Tibial nerve (tissue), 4 donors: ENCODE measurements at regions not wholly inside any gene's neighbourhood (a gene's known extent, or its start where the extent isn't known, plus 50 kb on each side); places are given as distances from the start of the nearest gene placed in this dataset.

ENCODE experiments used
- DNase-seq, 2 donors: peaks; one replicate each; pipeline ENCODE4 v3.0.0-alpha.2; 2019; ENCODE audit warnings: low spot score in 2 of 2
- H3K27ac ChIP-seq, 4 donors: fragments of 200-600 bp; sonication (generic) in 3 of 4; one replicate each; pipeline ENCODE4 v1.5.1; 2017 to 2019; ENCODE audit warnings: mild to moderate bottlenecking in 1 of 4
- H3K27me3 ChIP-seq, 2 donors: fragments of 200-600 bp; sonication (generic) in 1 of 2; one replicate each; pipeline versions ENCODE4 v1.5.1 to v1.6.0; 2017 to 2019
- H3K36me3 ChIP-seq, 3 donors: fragments of 200-600 bp; sonication (generic); one replicate each; pipeline ENCODE4 v1.5.1; 2018 to 2019
- H3K4me1 ChIP-seq, 4 donors: fragments of 200-600 bp; sonication (generic) in 3 of 4; one replicate each; pipeline ENCODE4 v1.5.1; 2017 to 2019
- H3K4me3 ChIP-seq, 4 donors: fragments of 200-600 bp; sonication (generic) in 3 of 4; one replicate each; pipeline ENCODE4 v1.5.1; 2017 to 2019; ENCODE audit warnings: mild to moderate bottlenecking in 1 of 4, moderate library complexity in 1 of 4
- H3K9me3 ChIP-seq, 4 donors: fragments of 200-600 bp; sonication (generic) in 3 of 4; one replicate each; pipeline ENCODE4 v1.5.1; 2017 to 2019
- CTCF ChIP-seq, 5 experiments: fragments of 200-600 bp in 3 of 5; fragments of 450-650 bp in 2 of 5; sonication (generic) in 3 of 5; IDR thresholded peaks; one replicate each; pipeline ENCODE4 v1.5.1; 2016 to 2019; ENCODE audit warnings: antibody characterized with exemption in 5 of 5, mild to moderate bottlenecking in 3 of 5, moderate library complexity in 2 of 5
- EP300 ChIP-seq, 2 donors: sonication (generic); formaldehyde crosslinking; IDR thresholded peaks; one replicate each; pipeline ENCODE4 v1.6.1; 2017; ENCODE audit warnings: antibody characterized with exemption in 2 of 2, mild to moderate bottlenecking in 1 of 2
- POLR2A ChIP-seq, 2 donors: fragments of 450-650 bp; IDR thresholded peaks; one replicate each; pipeline ENCODE4 v1.6.1; 2017; ENCODE audit warnings: antibody characterized with exemption in 2 of 2, mild to moderate bottlenecking in 2 of 2, moderate library complexity in 2 of 2
- WGBS, 2 donors: methylation state at CpG; one replicate each; pipeline ENCODE4 v1.1.5; 2018; 5-methylcytosine and 5-hydroxymethylcytosine counted together

- H3K27ac ChIP-seq: no peak overlapping the region
- H3K4me3 ChIP-seq: no peak overlapping the region
- H3K4me1 ChIP-seq: peaks cover 0 to 47% (median 2%) of the 10 kb centered on the region in 4 donors
- no peaks in the 10 kb centered on the region for H3K36me3 ChIP-seq
- no peak for TF ChIP-seq POLR2A (IDR thresholded peaks at IDR 0.05)
- no peak for TF ChIP-seq EP300 (IDR thresholded peaks at IDR 0.05)
- TF ChIP-seq CTCF (IDR thresholded peaks at IDR 0.05): no peak
- H3K9me3 ChIP-seq: no peaks in the 10 kb centered on the region
- 91 to 92% methylated on average over 5 of the region's 5 CpGs for WGBS, 2 donors
- H3K27me3 ChIP-seq: no peaks in the 10 kb centered on the region
- no peak for DNase-seq
Observed at GRCh38 chr2:236747925-236748324, 178.3 kb downstream of the ACKR3 start.

- Histone ChIP-seq H3K9me3 (no peaks in the 10 kb centered on the region), H3K36me3 (no peaks in the 10 kb centered on the region), H3K4me1 (peaks cover 0 to 45% (median 2%) of the 10 kb centered on the region in 4 donors), H3K27ac (peak overlapping the region in 1 of 4 donors; percentile 42), H3K4me3 (no peak overlapping the region), H3K27me3 (no peaks in the 10 kb centered on the region)
- DNase-seq: peak in 1 of 2 donors; percentile 26
- TF ChIP-seq CTCF (IDR thresholded peaks at IDR 0.05): no peak
- peak in 1 of 2 donors; percentile 72 for TF ChIP-seq EP300 (IDR thresholded peaks at IDR 0.05)
- WGBS, 2 donors: 65 to 78% methylated on average over 9 of the region's 9 CpGs
Observed at GRCh38 chr2:236748385-236748784, 178.8 kb downstream of the ACKR3 start.

- 55 to 69% methylated on average over 7 of the region's 7 CpGs for WGBS, 2 donors
- H3K27me3 ChIP-seq: no peaks in the 10 kb centered on the region
- no peak for TF ChIP-seq CTCF (IDR thresholded peaks at IDR 0.05)
- no peak for TF ChIP-seq POLR2A (IDR thresholded peaks at IDR 0.05)
- no peak for TF ChIP-seq EP300 (IDR thresholded peaks at IDR 0.05)
- peaks cover 0 to 44% (median 2%) of the 10 kb centered on the region in 4 donors for H3K4me1 ChIP-seq
- no peaks in the 10 kb centered on the region for H3K36me3 ChIP-seq
- no peaks in the 10 kb centered on the region for H3K9me3 ChIP-seq
- H3K27ac ChIP-seq: peak overlapping the region in 1 of 4 donors; percentile 42
- no peak for DNase-seq
- no peak overlapping the region for H3K4me3 ChIP-seq
Observed at GRCh38 chr2:236748801-236749200, 179.2 kb downstream of the ACKR3 start.

- Histone ChIP-seq H3K36me3 (no peaks in the 10 kb centered on the region), H3K9me3 (no peaks in the 10 kb centered on the region), H3K4me1 (peaks cover 0 to 41% (median 0%) of the 10 kb centered on the region in 4 donors), H3K27me3 (no peaks in the 10 kb centered on the region), H3K4me3 (no peak overlapping the region), H3K27ac (no peak overlapping the region)
- WGBS, 2 donors: 53 to 54% methylated on average over 4 of the region's 4 CpGs
- no peak for TF ChIP-seq EP300 (IDR thresholded peaks at IDR 0.05)
- no peak for TF ChIP-seq CTCF (IDR thresholded peaks at IDR 0.05)
- TF ChIP-seq POLR2A (IDR thresholded peaks at IDR 0.05): no peak
- DNase-seq: no peak
Observed at GRCh38 chr2:236749346-236749745, 179.7 kb downstream of the ACKR3 start.

- peaks cover 0 to 24% (median 0%) of the 10 kb centered on the region in 4 donors for H3K4me1 ChIP-seq
- no peak for DNase-seq
- WGBS, 2 donors: 94 to 96% methylated on average over 11 of the region's 11 CpGs
Observed at GRCh38 chr2:236752096-236752495, 182.5 kb downstream of the ACKR3 start.

More at GRCh38 chr2:236752096-236752495, 182.5 kb downstream of the ACKR3 start:
- H3K9me3 ChIP-seq: no peaks in the 10 kb centered on the region
- H3K36me3 ChIP-seq: no peaks in the 10 kb centered on the region
- H3K27ac ChIP-seq: no peak overlapping the region
- TF ChIP-seq EP300 (IDR thresholded peaks at IDR 0.05) (no peak), CTCF (IDR thresholded peaks at IDR 0.05) (no peak), POLR2A (IDR thresholded peaks at IDR 0.05) (no peak)
- H3K27me3 ChIP-seq: no peaks in the 10 kb centered on the region
- H3K4me3 ChIP-seq: no peak overlapping the region
